ENCODE measurements at regions not wholly inside any gene's neighbourhood (a gene's known extent, or its start where the extent isn't known, plus 50 kb on each side); places are given as distances from the start of the nearest gene placed in this dataset.

GRCh38 chr4:85102606-85103005 lies 136.1 kb upstream of the WDFY3 start:
- TF ChIP-seq POLR2A (IDR thresholded peaks at IDR 0.05; ENCODE audit: low read depth, low read length), result no peak
- TF ChIP-seq TAF1 (IDR thresholded peaks at IDR 0.05; ENCODE audit: low read depth, low read length), result no peak
- no peak for TF ChIP-seq POU2F2 (IDR thresholded peaks at IDR 0.05; ENCODE audit: low read depth, low read length)
- TF ChIP-seq POLR2AphosphoS5 (IDR thresholded peaks at IDR 0.05; ENCODE audit: low read depth, low read length), result no peak

Measured in GM12891 (cell line).